Calu3 (cell line): ENCODE measurements at regions not wholly inside any gene's neighbourhood (a gene's known extent, or its start where the extent isn't known, plus 50 kb on each side); places are given as distances from the start of the nearest gene placed in this dataset.
"Not testable (repeated sequence)": the region's sequence is repeated elsewhere in the genome, so short reads cannot be mapped to it uniquely, and the experiment has no call there.

Experiments
- BruUV-seq: library from RNA; stranded (reverse); fragments of 400-500 nt; replicated peaks from 2 replicates; lab custom pipeline; 2021; lab: Mats Ljungman, UMichigan
- CTCF ChIA-PET: fragments of 300-600 bp; sonication (Branson Sonifier 250); formaldehyde crosslinking; loops from one replicate; lab custom pipeline; 2022; ENCODE audit warnings: antibody characterized with exemption; lab: Charles Lee
- DNase-seq: peaks from one replicate; pipeline ENCODE4 v3.0.0; 2022
- H3K27ac Mint-ChIP-seq: one replicate; pipeline ENCODE4 v1.8.0; 2022; ENCODE audit warnings: mixed read lengths; ENCODE audit not compliant: unreplicated experiment
- H3K27me3 Mint-ChIP-seq: one replicate; pipeline ENCODE4 v1.8.0; 2022; ENCODE audit warnings: mixed read lengths; ENCODE audit not compliant: unreplicated experiment
- H3K36me3 Mint-ChIP-seq: one replicate; pipeline ENCODE4 v1.8.0; 2022; ENCODE audit warnings: mild to moderate bottlenecking, moderate library complexity, mixed read lengths; ENCODE audit not compliant: insufficient read depth, unreplicated experiment
- H3K4me1 Mint-ChIP-seq: one replicate; pipeline ENCODE4 v1.8.0; 2022; ENCODE audit warnings: mild to moderate bottlenecking, low read depth, mixed read lengths; ENCODE audit not compliant: unreplicated experiment
- H3K4me3 Mint-ChIP-seq: one replicate; pipeline ENCODE4 v1.8.0; 2022; ENCODE audit warnings: mild to moderate bottlenecking, low read depth, moderate library complexity, mixed read lengths; ENCODE audit not compliant: unreplicated experiment
- H3K9me3 Mint-ChIP-seq: one replicate; pipeline ENCODE4 v1.8.0; 2022; ENCODE audit warnings: low read depth, mixed read lengths; ENCODE audit not compliant: unreplicated experiment
- CTCF ChIP-seq: fragments of 200-600 bp; IDR thresholded peaks from one replicate; pipeline ENCODE4 v1.8.0; 2022; ENCODE audit warnings: antibody characterized with exemption; ENCODE audit not compliant: unreplicated experiment
- intact Hi-C: fragments of 100-400 bp; cut with micrococcal nuclease; formaldehyde crosslinking; loops from one replicate; pipeline ENCODE4 v1.10.0; 2022; ENCODE audit not compliant: unreplicated experiment

GRCh38 chr6:86780923-86781322, 156.4 kb upstream of the HTR1E start:
- CTCF ChIA-PET: interaction anchor here (0.6 kb wide), 1 partner anchor 858 kb away, joined by 3 read pairs; no protein-coding TSS in a partner anchor
- intact Hi-C loops: no loop called here
- no peak for TF ChIP-seq CTCF
- DNase-seq: no peak
- H3K9me3 Mint-ChIP-seq: no peaks in the 10 kb centered on the region
- H3K4me3 Mint-ChIP-seq: no peak overlapping the region
- H3K36me3 Mint-ChIP-seq: no peaks in the 10 kb centered on the region
- H3K27ac Mint-ChIP-seq: no peak overlapping the region
- no peaks in the 10 kb centered on the region for H3K4me1 Mint-ChIP-seq
- no peaks in the 10 kb centered on the region for H3K27me3 Mint-ChIP-seq
- BruUV-seq: no TSS peak

GRCh38 chr6:86775893-86776292, 161.4 kb upstream of the HTR1E start:
- CTCF ChIA-PET: no interaction called here
- no TSS peak for BruUV-seq
- no peak for TF ChIP-seq CTCF
- peaks cover 2% of the 10 kb centered on the region for H3K9me3 Mint-ChIP-seq
- no peaks in the 10 kb centered on the region for H3K4me1 Mint-ChIP-seq
- intact Hi-C loops: no loop called here
- H3K27ac Mint-ChIP-seq: no peak overlapping the region
- H3K27me3 Mint-ChIP-seq: no peaks in the 10 kb centered on the region
- DNase-seq: no peak
- H3K4me3 Mint-ChIP-seq: no peak overlapping the region
- H3K36me3 Mint-ChIP-seq: no peaks in the 10 kb centered on the region

DNA sequence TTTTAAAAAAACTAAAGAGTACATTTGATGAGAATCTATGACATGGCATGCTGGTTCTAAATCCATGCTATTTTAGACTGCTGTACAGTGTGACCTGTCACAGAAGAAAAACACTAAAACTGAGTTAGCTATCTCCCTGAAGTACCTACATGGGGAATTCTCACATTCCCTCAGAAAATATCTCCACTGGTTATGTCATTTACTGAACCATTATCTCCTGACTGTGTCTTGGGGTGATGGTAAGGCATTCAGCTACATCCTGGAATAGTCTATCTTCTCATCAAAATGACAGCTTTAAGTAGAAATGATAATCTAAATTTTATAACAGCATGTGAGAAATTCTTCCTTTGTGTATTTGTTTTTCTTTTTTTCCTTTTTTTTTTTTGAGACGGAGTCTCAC, 172.1 kb upstream of the HTR1E start:
- no peak for TF ChIP-seq CTCF
- CTCF ChIA-PET: no interaction called here
- no peak overlapping the region for H3K27ac Mint-ChIP-seq
- no peak for DNase-seq
- no peaks in the 10 kb centered on the region for H3K9me3 Mint-ChIP-seq
- H3K4me1 Mint-ChIP-seq: peaks cover 6% of the 10 kb centered on the region
- intact Hi-C loops: no loop called here
- no peak overlapping the region for H3K4me3 Mint-ChIP-seq
- H3K27me3 Mint-ChIP-seq: no peaks in the 10 kb centered on the region
- no peaks in the 10 kb centered on the region for H3K36me3 Mint-ChIP-seq
- BruUV-seq: no TSS peak

DNA sequence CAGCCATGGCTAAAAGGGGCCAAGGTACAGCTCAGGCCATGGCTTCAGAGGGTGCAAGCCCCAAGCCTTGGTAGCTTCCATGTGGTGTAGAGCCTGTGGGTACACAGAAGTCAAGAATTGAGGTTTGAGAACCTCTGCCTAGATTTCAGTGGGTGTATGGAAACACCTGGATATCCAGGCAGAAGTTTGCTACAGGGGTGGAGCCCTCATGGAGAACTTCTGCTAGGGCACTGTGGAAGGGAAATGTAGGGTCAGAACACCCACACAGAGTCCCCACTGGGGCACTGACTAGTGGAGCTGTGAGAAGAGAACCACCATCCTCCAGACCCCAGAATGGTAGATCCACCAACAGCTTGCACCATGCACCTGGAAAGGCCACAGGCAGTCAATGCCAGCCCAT, 177.4 kb upstream of the HTR1E start:
- BruUV-seq, CTCF ChIA-PET, H3K27me3 Mint-ChIP-seq, H3K4me3 Mint-ChIP-seq, H3K36me3 Mint-ChIP-seq, H3K27ac Mint-ChIP-seq, H3K9me3 Mint-ChIP-seq, intact Hi-C loops, H3K4me1 Mint-ChIP-seq, DNase-seq: not testable (repeated sequence)

- BruUV-seq: no TSS peak
- no peaks in the 10 kb centered on the region for H3K4me1 Mint-ChIP-seq
- no peaks in the 10 kb centered on the region for H3K36me3 Mint-ChIP-seq
- H3K27me3 Mint-ChIP-seq: no peaks in the 10 kb centered on the region
- no peak for DNase-seq
- no peak overlapping the region for H3K27ac Mint-ChIP-seq
- CTCF ChIA-PET: no interaction called here
- TF ChIP-seq CTCF: no peak
- H3K9me3 Mint-ChIP-seq: peaks cover 5% of the 10 kb centered on the region
- intact Hi-C loops: no loop called here
- no peak overlapping the region for H3K4me3 Mint-ChIP-seq
Measured at GRCh38 chr6:86756640-86757229, 180.6 kb upstream of the HTR1E start.
